OCI-M2 (cell line): ENCODE measurements at regions not wholly inside any gene's neighbourhood (a gene's known extent, or its start where the extent isn't known, plus 50 kb on each side); places are given as distances from the start of the nearest gene placed in this dataset.

Experiments used
- DNase-seq: peaks from one replicate; lab custom pipeline; 2025; ENCODE audit not compliant: unreplicated experiment; lab: John Stamatoyannopoulos, UW

DNA sequence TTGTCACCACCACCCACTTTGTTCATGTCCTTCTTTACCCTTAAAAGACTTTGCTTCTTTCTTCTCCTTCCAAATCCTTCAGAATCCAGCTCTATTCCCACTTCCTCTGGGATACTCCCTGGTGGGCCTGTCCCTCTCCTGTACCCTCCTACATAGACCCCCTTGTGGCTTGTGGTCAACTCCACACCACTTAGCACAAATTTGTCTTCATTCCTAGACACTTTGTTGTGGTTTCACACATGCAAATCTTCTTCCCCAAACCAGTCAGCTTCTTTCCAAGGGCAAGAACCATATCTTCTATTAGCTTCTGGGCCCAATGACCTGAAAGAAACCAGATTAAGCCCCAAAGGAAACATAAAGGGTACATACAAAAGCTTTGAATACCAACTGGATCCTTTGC is 342.4 kb downstream of the TNS1 start:
- no peak for DNase-seq

DNA sequence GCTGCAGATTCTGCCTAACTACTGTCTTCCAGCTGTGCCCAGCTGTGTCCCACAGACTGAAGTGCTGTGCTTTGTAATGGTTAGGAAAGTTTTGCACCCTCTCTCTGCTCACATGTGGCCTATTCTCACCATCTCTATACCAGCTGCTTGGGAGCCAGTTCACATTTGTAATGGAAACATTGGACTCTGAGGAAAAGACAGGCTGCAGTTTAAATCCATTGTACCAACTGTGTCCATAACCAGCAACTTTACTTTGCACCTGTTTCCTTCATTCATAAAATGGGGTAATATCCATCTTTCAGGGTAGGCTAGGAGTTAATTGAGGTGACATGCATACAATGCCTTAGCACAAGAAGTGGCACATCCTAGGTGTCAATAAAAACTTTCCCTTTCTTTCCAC is 344.0 kb downstream of the TNS1 start:
- DNase-seq = no peak

DNA sequence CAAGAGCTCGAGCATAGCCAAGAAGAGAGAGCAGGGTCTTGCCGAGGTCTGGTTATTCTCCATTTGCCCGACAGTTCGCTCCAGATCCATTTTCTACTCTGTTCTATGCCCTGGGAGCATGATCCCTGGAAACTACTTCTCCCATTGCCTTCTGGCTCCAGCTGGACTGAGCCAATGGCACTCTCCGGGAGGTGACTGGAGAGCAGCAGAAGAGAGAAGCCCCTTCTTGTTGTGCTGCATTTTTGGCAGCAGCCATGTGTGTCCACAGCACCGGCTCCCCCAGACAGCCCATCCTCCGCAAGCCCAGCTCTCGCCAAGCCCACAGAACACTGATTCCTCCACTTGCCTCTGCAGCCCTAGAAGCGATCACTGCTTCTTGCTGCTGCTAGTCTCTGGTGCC is 345.5 kb downstream of the TNS1 start:
- DNase-seq = no peak

- no peak for DNase-seq
Observed at GRCh38 chr2:217656316-217656715, 346.5 kb downstream of the TNS1 start.

GRCh38 chr2:217655651-217656050 is 347.1 kb downstream of the TNS1 start:
- DNase-seq = no peak

- DNase-seq = no peak
Observed at GRCh38 chr2:217654168-217654567, 348.6 kb downstream of the TNS1 start.

GRCh38 chr2:217652761-217653639 is 349.8 kb downstream of the TNS1 start:
- DNase-seq = no peak

- DNase-seq = no peak
Observed at GRCh38 chr2:217650716-217651360, 352.0 kb downstream of the TNS1 start.

DNA sequence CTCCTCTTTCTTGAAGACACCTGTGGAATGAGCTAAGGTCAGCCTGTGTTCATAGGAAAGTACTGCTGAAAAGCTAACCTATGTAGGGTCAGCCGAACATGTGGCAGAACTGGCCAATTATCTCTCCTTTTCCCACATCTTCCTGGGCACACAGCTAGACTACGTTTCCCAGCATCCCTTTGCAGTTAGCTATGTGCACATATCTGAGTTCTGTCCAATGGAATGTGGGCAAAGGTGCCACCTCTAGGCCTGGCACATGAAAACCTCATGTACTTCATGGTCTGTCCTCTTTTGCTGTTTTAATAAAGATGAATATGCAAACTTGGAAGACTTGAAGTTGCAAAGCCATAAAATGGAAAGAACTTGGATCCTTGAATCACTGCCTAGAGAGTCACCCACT is 352.6 kb downstream of the TNS1 start:
- DNase-seq = no peak

- DNase-seq = no peak
Observed at GRCh38 chr2:217647925-217648324, 354.9 kb downstream of the TNS1 start.

DNA sequence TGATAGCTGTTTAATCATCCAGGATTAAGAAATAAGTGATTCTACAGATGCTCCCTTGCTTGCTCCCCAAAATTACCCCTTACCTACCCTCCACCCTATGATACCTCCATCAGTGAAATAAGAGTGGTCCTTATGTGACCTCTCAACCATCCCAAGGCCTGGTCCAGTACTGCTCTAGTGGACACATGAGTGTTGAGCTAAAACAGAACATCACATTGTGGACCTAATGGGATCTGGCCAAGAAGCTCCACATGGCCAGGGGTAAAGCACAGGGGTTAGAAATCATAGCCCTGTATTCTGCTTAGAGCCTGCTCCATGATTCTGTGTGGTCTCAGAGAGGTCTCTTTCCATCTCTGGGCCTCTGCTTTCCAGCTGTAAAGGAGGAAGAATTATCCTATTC is 355.6 kb downstream of the TNS1 start:
- DNase-seq = no peak

GRCh38 chr2:217645896-217646295 is 356.9 kb downstream of the TNS1 start:
- no peak for DNase-seq

DNA sequence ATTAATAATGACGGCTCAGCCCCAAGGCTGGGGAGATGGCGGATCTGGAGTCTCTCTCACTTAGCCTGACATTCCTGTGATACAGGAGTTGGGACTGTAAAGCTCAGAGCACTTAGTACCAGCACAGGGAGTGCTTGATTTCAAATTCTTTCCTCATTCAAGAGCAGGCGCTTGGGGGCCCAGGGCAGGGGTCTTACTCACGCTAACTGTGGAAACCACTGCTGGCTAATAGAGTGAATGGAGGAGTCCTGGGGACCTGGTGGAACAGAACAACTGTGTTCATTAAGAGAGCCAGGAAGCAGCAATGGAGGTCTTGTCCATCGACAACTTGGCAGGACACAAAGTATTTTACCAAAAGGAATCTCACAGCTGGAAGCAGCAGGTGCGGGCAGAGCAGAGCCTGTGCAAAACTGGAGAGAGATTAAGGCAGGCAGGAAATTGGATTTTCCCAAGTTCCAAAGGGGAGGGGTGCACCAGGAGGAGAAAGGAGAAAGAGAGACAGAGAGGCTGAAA is 358.9 kb downstream of the TNS1 start:
- DNase-seq = no peak

DNA sequence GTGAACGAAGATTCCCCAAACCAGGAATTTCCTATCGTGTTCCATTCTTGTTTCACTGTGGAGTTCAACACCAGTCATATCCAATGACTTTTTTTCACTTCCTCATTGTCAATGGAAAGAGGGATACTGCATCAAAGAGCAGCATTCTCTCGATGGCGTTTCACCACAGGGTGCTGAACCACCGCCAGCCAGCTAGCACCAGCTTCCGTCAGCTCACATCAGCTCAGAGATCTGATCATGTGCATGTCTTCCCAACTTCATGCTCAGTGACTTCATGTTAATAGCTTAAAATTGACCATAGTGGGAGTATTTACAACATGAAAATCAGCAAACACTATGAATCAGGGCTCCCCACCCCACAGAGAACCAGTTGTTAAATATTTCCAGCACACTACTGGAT is 359.9 kb downstream of the TNS1 start:
- no peak for DNase-seq

DNA sequence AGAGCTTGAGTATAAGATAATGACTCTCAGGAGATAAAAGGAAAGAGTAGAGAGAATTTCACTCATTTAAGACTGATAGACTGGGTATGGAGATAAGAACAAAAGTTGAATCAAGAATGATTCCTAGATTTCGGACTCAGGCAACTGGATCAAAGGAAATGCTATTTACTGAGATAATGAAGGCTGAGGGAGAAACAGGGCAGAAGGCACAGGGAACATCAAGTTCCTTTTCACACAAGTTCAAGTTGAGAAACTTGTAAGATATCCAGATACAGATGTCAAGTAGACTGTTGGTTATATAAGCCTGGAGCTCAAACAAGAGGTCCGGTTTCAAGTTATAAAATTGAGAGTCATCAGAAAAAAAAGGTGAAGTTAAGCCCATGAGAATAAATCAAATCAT is 360.8 kb downstream of the TNS1 start:
- no peak for DNase-seq

- DNase-seq = no peak
Observed at GRCh38 chr2:217639481-217639880, 363.3 kb downstream of the TNS1 start.

DNA sequence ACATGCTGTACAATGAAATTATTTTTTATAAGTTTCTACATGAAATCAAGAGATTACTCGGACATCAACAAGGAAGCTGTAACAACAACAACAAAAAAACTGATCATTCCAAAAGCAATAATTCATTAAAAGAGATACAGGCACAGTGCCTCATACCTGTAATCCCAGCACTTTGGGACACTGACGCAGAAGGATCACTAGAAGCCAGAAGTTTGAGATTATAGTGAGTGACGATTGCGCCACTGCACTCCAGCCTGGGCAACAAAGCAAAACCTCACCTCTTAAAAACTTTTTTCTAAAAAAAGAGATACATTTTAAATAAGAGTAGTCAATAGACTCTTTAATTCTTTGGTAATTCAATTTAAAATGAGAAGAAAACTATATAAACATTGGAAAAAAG is 364.3 kb downstream of the TNS1 start:
- no peak for DNase-seq

DNA sequence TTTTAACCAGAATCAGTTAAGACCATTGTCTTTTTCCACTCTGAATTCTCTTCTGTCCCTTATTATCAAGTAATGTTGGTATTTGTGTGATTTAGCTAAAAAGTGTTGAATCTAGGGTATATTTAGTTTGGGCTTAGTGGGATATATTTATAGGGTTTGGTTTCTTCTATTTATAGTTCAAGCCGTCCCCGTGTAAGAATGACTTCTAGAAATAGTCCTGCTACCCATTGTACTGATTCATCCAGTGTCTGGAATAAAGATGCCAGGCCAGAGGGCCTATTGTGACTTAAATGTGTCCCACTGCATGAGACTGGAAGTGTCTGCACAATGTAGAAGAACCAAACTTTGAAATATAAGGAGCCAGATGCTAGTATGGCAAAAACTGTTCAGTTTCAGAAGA is 364.8 kb downstream of the TNS1 start:
- DNase-seq = no peak

DNA sequence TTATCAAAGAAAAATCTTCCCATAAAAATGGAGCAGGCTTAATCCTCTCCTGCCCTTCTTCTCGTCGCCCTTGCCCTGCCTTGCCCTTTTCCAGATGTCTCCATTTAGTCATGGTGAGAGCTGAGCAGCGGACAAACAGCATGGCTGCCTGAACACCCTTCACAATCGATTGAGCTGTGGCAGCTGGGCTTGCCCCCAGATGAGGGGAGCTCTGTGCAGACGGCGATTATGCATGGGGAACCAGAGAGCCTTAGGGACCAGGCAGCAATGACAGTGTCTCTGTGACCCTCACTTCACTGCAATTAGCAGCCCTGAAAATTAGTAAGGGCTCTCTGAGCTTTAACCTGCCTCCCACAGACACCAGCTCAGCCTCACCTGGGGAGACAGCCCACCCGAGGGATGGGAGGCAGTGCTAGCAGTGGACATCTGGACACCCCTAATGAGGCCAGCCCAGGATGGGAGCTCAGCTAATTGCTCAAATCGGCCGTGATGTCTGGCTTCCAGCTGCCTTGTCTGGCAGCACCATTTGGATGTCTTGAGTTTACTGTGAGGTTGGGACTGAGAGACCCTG is 365.7 kb downstream of the TNS1 start:
- no peak for DNase-seq

DNA sequence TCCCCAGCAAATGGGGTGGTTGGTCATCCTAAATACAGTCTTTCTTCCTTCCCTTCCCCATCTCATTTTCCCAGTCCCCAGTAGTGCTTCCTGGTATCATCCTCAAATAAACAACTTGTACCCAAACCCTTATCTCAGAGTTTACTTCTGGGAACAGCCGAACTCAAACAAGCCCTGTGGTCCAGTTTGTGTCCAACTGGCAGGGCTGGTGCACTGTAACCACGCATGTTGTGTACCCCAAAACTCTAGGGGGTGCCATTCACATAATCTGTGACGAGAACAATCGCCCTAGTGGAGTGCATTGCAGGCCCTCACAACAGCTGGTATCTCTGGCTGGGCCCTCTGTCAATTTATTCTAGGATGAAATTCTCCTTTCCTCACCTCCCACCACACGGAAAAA is 366.2 kb downstream of the TNS1 start:
- DNase-seq = no peak

DNA sequence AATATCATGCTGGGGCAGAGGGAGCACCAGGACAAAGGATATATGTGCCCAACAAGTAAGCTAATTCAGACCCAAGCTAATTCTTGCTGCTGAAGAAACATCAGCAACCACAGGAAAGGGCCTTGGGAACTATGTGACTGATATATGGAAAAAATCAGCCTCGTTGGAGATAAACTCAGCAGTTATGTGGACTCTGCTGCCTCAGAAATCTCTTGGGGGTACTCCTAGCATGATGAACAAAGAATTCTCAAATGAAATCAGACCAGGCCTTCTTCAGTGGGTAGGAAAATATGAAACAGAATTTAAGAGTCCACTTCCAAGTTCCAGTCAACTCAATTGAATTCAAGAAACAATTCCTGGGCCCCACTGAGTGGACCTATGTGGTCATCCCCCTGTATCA is 367.9 kb downstream of the TNS1 start:
- no peak for DNase-seq

- no peak for DNase-seq
Observed at GRCh38 chr2:217632043-217632442, 370.8 kb downstream of the TNS1 start.
